ENCODE measurements at regions not wholly inside any gene's neighbourhood (a gene's known extent, or its start where the extent isn't known, plus 50 kb on each side); places are given as distances from the start of the nearest gene placed in this dataset.

DNA sequence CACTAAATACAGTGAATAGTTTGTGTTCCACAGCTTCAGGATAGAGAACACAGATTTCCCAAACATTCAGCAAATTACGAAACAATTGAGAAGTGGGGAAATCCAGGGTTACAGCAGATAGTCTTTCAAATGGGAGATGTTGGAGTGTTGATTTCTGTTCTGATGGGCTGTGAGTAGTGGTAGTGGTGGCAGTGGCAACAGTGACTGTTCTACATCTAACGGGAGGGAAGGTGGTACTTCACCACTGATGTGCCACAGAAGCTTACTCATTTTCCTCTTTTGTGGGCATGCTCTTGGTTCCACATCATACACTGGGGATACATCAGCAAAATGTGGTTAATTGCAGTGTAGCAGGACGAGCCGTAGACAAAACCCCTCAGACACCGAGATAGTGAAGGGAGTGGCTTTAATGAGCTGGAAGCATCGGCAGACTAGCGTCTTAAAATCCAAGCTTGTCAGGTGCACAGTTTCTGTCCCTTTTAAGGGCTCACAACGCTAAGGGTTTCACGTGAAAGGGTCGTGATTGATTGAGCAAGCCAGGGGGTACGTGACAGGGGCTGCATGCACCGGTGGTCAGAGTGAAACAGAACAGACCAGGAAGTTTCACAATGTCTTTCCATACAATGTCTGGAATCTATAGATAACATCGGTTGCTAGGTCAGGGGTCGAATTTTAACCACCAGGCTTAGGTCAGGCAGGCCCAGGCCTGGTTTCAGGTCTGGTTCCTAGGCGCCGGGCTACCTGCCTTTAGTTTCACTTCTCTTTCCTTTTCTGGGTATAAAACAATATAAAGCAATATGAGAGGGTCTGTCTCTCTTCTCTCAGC is 330.6 kb upstream of the FBXO33 start (continued):
- TF ChIP-seq EZH2 (conservative IDR thresholded peaks at IDR 0.05; ENCODE audit: low read depth, low read length): no peak
- no peak for TF ChIP-seq NONO (IDR thresholded peaks at IDR 0.05)
- peak; percentile 99 for TF ChIP-seq NONO (CRISPR knock-in tag; conservative IDR thresholded peaks at IDR 0.05)
- peak; percentile 84 for TF ChIP-seq ZNF550 (CRISPR knock-in tag; IDR thresholded peaks at IDR 0.05; ENCODE audit: borderline replicate concordance)
- 0 out of 2 replicates have a peak, but pooled peaks have one; percentile 60 for TF ChIP-seq ZNF136 (CRISPR knock-in tag; IDR thresholded peaks at IDR 0.05; ENCODE audit: low read depth)
- TF ChIP-seq ZNF782 (CRISPR knock-in tag; IDR thresholded peaks at IDR 0.05; ENCODE audit: borderline replicate concordance): peak; percentile 72
- TF ChIP-seq KLF11 (CRISPR knock-in tag; IDR thresholded peaks at IDR 0.05): no peak; the same call in 1 of the 2 replicates
- 0 out of 2 replicates have a peak, but pooled peaks have one; percentile 57 for TF ChIP-seq ZNF207 (IDR thresholded peaks at IDR 0.05; ENCODE audit: borderline replicate concordance)
- no peak for TF ChIP-seq NFE2 (CRISPR knock-in tag; IDR thresholded peaks at IDR 0.05)
- peak; percentile 57; the same call in 1 of the 2 replicates for TF ChIP-seq ARID2 (CRISPR knock-in tag; IDR thresholded peaks at IDR 0.05; ENCODE audit: borderline replicate concordance)
- peak; percentile 83; the same call in 1 of the 2 replicates for TF ChIP-seq ZNF460 (CRISPR knock-in tag; IDR thresholded peaks at IDR 0.05; ENCODE audit: borderline replicate concordance)
- TF ChIP-seq, protein P1, sequence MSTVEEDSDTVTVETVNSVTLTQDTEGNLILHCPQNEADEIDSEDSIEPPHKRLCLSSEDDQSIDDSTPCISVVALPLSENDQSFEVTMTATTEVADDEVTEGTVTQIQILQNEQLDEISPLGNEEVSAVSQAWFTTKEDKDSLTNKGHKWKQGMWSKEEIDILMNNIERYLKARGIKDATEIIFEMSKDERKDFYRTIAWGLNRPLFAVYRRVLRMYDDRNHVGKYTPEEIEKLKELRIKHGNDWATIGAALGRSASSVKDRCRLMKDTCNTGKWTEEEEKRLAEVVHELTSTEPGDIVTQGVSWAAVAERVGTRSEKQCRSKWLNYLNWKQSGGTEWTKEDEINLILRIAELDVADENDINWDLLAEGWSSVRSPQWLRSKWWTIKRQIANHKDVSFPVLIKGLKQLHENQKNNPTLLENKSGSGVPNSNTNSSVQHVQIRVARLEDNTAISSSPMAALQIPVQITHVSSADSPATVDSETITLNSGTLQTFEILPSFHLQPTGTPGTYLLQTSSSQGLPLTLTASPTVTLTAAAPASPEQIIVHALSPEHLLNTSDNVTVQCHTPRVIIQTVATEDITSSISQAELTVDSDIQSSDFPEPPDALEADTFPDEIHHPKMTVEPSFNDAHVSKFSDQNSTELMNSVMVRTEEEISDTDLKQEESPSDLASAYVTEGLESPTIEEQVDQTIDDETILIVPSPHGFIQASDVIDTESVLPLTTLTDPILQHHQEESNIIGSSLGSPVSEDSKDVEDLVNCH (CRISPR knock-in tag; IDR thresholded peaks at IDR 0.05): peak; percentile 57; the same call in 1 of the 2 replicates
- peak; percentile 98 for TF ChIP-seq ZNF430 (CRISPR knock-in tag; IDR thresholded peaks at IDR 0.05)
- TF ChIP-seq, protein P2, sequence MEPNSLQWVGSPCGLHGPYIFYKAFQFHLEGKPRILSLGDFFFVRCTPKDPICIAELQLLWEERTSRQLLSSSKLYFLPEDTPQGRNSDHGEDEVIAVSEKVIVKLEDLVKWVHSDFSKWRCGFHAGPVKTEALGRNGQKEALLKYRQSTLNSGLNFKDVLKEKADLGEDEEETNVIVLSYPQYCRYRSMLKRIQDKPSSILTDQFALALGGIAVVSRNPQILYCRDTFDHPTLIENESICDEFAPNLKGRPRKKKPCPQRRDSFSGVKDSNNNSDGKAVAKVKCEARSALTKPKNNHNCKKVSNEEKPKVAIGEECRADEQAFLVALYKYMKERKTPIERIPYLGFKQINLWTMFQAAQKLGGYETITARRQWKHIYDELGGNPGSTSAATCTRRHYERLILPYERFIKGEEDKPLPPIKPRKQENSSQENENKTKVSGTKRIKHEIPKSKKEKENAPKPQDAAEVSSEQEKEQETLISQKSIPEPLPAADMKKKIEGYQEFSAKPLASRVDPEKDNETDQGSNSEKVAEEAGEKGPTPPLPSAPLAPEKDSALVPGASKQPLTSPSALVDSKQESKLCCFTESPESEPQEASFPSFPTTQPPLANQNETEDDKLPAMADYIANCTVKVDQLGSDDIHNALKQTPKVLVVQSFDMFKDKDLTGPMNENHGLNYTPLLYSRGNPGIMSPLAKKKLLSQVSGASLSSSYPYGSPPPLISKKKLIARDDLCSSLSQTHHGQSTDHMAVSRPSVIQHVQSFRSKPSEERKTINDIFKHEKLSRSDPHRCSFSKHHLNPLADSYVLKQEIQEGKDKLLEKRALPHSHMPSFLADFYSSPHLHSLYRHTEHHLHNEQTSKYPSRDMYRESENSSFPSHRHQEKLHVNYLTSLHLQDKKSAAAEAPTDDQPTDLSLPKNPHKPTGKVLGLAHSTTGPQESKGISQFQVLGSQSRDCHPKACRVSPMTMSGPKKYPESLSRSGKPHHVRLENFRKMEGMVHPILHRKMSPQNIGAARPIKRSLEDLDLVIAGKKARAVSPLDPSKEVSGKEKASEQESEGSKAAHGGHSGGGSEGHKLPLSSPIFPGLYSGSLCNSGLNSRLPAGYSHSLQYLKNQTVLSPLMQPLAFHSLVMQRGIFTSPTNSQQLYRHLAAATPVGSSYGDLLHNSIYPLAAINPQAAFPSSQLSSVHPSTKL (CRISPR knock-in tag; IDR thresholded peaks at IDR 0.05): peak; percentile 97
- TF ChIP-seq ZNF660 (CRISPR knock-in tag; IDR thresholded peaks at IDR 0.05; ENCODE audit: borderline replicate concordance, low read depth): no peak
- TF ChIP-seq DMAP1 (CRISPR knock-in tag; IDR thresholded peaks at IDR 0.05): peak; percentile 67
- no peak for TF ChIP-seq FOXA1 (IDR thresholded peaks at IDR 0.05)
- TF ChIP-seq FOXA1 (CRISPR knock-in tag; IDR thresholded peaks at IDR 0.05): no peak
- peak; percentile 68; the same call in 1 of the 2 replicates for TF ChIP-seq FOXJ3 (CRISPR knock-in tag; IDR thresholded peaks at IDR 0.05; ENCODE audit: borderline replicate concordance)
- TF ChIP-seq ZNF333 (CRISPR knock-in tag; IDR thresholded peaks at IDR 0.05; ENCODE audit: borderline replicate concordance): peak; percentile 93; the same call in 1 of the 2 replicates
- TF ChIP-seq PITX1 (CRISPR knock-in tag; IDR thresholded peaks at IDR 0.05): peak; percentile 94
- peak; percentile 98 for TF ChIP-seq ZBTB7A (CRISPR knock-in tag; IDR thresholded peaks at IDR 0.05)
- peak; percentile 97; the same call in 1 of the 2 replicates for TF ChIP-seq ZNF737 (CRISPR knock-in tag; IDR thresholded peaks at IDR 0.05; ENCODE audit: borderline replicate concordance)
- peak; percentile 90 for TF ChIP-seq MED8 (CRISPR knock-in tag; IDR thresholded peaks at IDR 0.05; ENCODE audit: insufficient replicate concordance)
- no peak for TF ChIP-seq NFKB2 (CRISPR knock-in tag; IDR thresholded peaks at IDR 0.05; ENCODE audit: borderline replicate concordance)
- TF ChIP-seq ZNF17 (CRISPR knock-in tag; IDR thresholded peaks at IDR 0.05): no peak

Measured in HepG2 (cell line).